Epidermal melanocyte (primary cell): ENCODE measurements at regions not wholly inside any gene's neighbourhood (a gene's known extent, or its start where the extent isn't known, plus 50 kb on each side); places are given as distances from the start of the nearest gene placed in this dataset.

Experiments
- DNase-seq: peaks from one replicate; pipeline ENCODE4 v3.0.0; 2011; ENCODE audit warnings: low spot score; ENCODE audit not compliant: insufficient read length

GRCh38 chr10:131559450-131559911 is 248.0 kb upstream of the TCERG1L start:
- no peak for DNase-seq

GRCh38 chr10:131560166-131560565 is 248.6 kb upstream of the TCERG1L start:
- no peak for DNase-seq

GRCh38 chr10:131560706-131561355 is 249.3 kb upstream of the TCERG1L start:
- DNase-seq, result no peak

GRCh38 chr10:131561897-131562296 is 250.4 kb upstream of the TCERG1L start:
- no peak for DNase-seq

GRCh38 chr10:131563411-131563810 is 251.9 kb upstream of the TCERG1L start:
- DNase-seq, result no peak

- no peak for DNase-seq
Measured at GRCh38 chr10:131567279-131568162, 256.0 kb upstream of the TCERG1L start.

- DNase-seq, result no peak
Measured at GRCh38 chr10:131568866-131569265, 257.3 kb upstream of the TCERG1L start.

GRCh38 chr10:131569851-131570715 is 258.6 kb upstream of the TCERG1L start:
- no peak for DNase-seq

GRCh38 chr10:131570716-131571307 is 259.3 kb upstream of the TCERG1L start:
- DNase-seq, result no peak

- DNase-seq, result no peak
Measured at GRCh38 chr10:131571346-131571745, 259.8 kb upstream of the TCERG1L start.

- DNase-seq, result no peak
Measured at GRCh38 chr10:131571865-131572264, 260.3 kb upstream of the TCERG1L start.

- DNase-seq, result no peak
Measured at GRCh38 chr10:131573256-131573655, 261.7 kb upstream of the TCERG1L start.

- no peak for DNase-seq
Measured at GRCh38 chr10:131573707-131574106, 262.2 kb upstream of the TCERG1L start.

- no peak for DNase-seq
Measured at GRCh38 chr10:131574363-131574706, 262.8 kb upstream of the TCERG1L start.

- DNase-seq, result no peak
Measured at GRCh38 chr10:131574707-131575430, 263.3 kb upstream of the TCERG1L start.

GRCh38 chr10:131575877-131576276 is 264.4 kb upstream of the TCERG1L start:
- no peak for DNase-seq

GRCh38 chr10:131576341-131577177 is 265.0 kb upstream of the TCERG1L start:
- no peak for DNase-seq

- DNase-seq, result no peak
Measured at GRCh38 chr10:131577178-131577555, 265.6 kb upstream of the TCERG1L start.

GRCh38 chr10:131577786-131578471 is 266.4 kb upstream of the TCERG1L start:
- DNase-seq, result no peak
